ENCODE measurements at regions not wholly inside any gene's neighbourhood (a gene's known extent, or its start where the extent isn't known, plus 50 kb on each side); places are given as distances from the start of the nearest gene placed in this dataset.

DNA sequence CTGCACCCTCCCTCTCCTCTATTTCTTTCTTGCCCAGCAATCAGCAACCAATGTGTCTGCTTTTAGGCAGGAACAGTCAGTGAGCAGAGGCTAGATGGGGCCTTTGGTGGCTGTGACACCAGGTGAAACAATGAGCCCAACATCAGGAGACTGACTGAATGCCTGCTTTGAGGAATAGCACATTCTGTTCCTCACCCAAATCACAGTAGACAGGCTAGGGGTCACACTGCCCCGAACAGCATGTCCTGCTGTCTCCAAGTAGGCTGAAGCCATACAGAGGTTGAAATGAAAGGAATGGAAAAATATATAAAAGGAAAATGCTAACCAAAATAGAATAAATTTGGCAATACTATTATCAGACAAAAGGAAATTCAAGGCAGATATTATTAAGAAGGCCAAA lies 122.5 kb upstream of the GDNF start:
- TF ChIP-seq, protein P1, sequence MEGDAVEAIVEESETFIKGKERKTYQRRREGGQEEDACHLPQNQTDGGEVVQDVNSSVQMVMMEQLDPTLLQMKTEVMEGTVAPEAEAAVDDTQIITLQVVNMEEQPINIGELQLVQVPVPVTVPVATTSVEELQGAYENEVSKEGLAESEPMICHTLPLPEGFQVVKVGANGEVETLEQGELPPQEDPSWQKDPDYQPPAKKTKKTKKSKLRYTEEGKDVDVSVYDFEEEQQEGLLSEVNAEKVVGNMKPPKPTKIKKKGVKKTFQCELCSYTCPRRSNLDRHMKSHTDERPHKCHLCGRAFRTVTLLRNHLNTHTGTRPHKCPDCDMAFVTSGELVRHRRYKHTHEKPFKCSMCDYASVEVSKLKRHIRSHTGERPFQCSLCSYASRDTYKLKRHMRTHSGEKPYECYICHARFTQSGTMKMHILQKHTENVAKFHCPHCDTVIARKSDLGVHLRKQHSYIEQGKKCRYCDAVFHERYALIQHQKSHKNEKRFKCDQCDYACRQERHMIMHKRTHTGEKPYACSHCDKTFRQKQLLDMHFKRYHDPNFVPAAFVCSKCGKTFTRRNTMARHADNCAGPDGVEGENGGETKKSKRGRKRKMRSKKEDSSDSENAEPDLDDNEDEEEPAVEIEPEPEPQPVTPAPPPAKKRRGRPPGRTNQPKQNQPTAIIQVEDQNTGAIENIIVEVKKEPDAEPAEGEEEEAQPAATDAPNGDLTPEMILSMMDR (IDR thresholded peaks at IDR 0.05; ENCODE audit: control extremely low read depth, extremely low read depth) = no peak
- 80 to 91% methylated on average over 1 of the region's 1 CpG for WGBS, 2 donors
- Histone ChIP-seq H3K27ac (ENCODE audit: low read depth in 1 of 2, low read length in 1 of 2) (no peak overlapping the region), H3K27me3 (ENCODE audit: control insufficient read depth in 3 of 3, insufficient read depth in 3 of 3, low read length in 2 of 3) (no peaks in the 10 kb centered on the region), H3K9ac (ENCODE audit: insufficient read depth in 1 of 2, low read length in 2 of 2) (no peak overlapping the region), H3K9me3 (ENCODE audit: control insufficient read depth in 4 of 4, insufficient read depth in 3 of 4, low read length in 3 of 4) (peaks cover 0 to 8% (median 2%) of the 10 kb centered on the region in 4 donors), H3K4me1 (ENCODE audit: control insufficient read depth in 5 of 5, insufficient read depth in 5 of 5, low read length in 5 of 5) (no peaks in the 10 kb centered on the region), H3K36me3 (ENCODE audit: control insufficient read depth in 4 of 4, insufficient read depth in 4 of 4, low read length in 4 of 4) (no peaks in the 10 kb centered on the region), H3K4me3 (no peak overlapping the region)
- DNase-seq = no peak
- no peak for ATAC-seq (ENCODE audit: insufficient read depth, low FRiP score)

GRCh38 chr5:37957218-37957617 lies 117.4 kb upstream of the GDNF start:
- H3K27ac ChIP-seq (ENCODE audit: low read depth in 1 of 2, low read length in 1 of 2) = no peak overlapping the region
- ATAC-seq (ENCODE audit: insufficient read depth, low FRiP score) (no peak), DNase-seq (no peak)
- H3K9me3 ChIP-seq (ENCODE audit: control insufficient read depth in 4 of 4, insufficient read depth in 3 of 4, low read length in 3 of 4) = peaks cover 0 to 5% (median 2%) of the 10 kb centered on the region in 4 donors
- H3K4me3 ChIP-seq = no peak overlapping the region
- no peaks in the 10 kb centered on the region for H3K27me3 ChIP-seq (ENCODE audit: control insufficient read depth in 3 of 3, insufficient read depth in 3 of 3, low read length in 2 of 3)
- 57 to 74% methylated on average over 1 of the region's 1 CpG for whole genome bisulfite sequencing, 2 donors
- no peak overlapping the region for H3K9ac ChIP-seq (ENCODE audit: insufficient read depth in 1 of 2, low read length in 2 of 2)
- H3K4me1 ChIP-seq (ENCODE audit: control insufficient read depth in 5 of 5, insufficient read depth in 5 of 5, low read length in 5 of 5) = no peaks in the 10 kb centered on the region
- TF ChIP-seq, protein P1 (IDR thresholded peaks at IDR 0.05; ENCODE audit: control extremely low read depth, extremely low read depth) = no peak
- no peaks in the 10 kb centered on the region for H3K36me3 ChIP-seq (ENCODE audit: control insufficient read depth in 4 of 4, insufficient read depth in 4 of 4, low read length in 4 of 4)

DNA sequence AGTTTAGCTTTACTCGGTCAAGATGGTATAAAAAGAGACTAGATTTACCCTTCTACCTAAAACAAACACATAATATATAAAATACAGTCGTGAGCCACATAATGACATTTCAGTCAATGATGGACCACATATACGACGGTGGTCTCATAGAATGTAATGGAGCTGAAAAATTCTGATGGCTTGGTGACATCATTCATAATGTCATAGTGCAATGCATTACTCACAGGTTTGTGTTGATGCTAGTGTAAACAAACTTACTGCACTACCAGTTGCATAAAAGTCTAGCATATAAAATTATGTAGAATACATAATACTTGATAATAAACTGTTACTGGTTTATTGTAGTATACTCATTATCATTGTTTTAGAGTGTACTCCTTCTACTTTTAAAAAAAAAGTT lies 115.9 kb upstream of the GDNF start:
- WGBS, 2 donors = 82 to 88% methylated on average over 4 of the region's 4 CpGs
- Histone ChIP-seq H3K36me3 (ENCODE audit: control insufficient read depth in 4 of 4, insufficient read depth in 4 of 4, low read length in 4 of 4) (no peaks in the 10 kb centered on the region), H3K27me3 (ENCODE audit: control insufficient read depth in 3 of 3, insufficient read depth in 3 of 3, low read length in 2 of 3) (no peaks in the 10 kb centered on the region), H3K4me1 (ENCODE audit: control insufficient read depth in 5 of 5, insufficient read depth in 5 of 5, low read length in 5 of 5) (no peaks in the 10 kb centered on the region), H3K9ac (ENCODE audit: insufficient read depth in 1 of 2, low read length in 2 of 2) (no peak overlapping the region), H3K9me3 (ENCODE audit: control insufficient read depth in 4 of 4, insufficient read depth in 3 of 4, low read length in 3 of 4) (peaks cover 0 to 5% (median 2%) of the 10 kb centered on the region in 4 donors), H3K4me3 (no peak overlapping the region), H3K27ac (ENCODE audit: low read depth in 1 of 2, low read length in 1 of 2) (no peak overlapping the region)
- TF ChIP-seq, protein P1 (IDR thresholded peaks at IDR 0.05; ENCODE audit: control extremely low read depth, extremely low read depth) = no peak
- ATAC-seq (ENCODE audit: insufficient read depth, low FRiP score) (no peak), DNase-seq (no peak)

DNA sequence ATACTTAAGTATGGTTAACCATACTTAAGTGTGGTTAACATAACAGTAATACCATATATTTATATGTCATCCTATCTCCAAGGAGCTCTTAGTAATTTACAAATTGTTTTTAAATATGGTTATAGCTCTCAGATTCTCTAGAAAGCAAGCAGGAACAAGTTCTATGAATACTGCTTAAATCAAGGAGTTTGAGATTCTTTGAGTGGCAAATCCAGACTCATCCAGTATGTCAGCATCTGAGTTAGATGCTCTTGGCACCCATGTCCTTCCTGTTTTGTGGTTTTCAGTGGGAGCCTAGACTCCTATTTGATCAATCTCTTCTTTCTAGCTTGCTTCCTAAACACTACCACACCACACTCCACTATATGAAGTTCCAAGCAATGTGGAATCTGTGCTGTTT lies 114.7 kb upstream of the GDNF start:
- Histone ChIP-seq H3K4me3 (no peak overlapping the region), H3K4me1 (ENCODE audit: control insufficient read depth in 5 of 5, insufficient read depth in 5 of 5, low read length in 5 of 5) (no peaks in the 10 kb centered on the region), H3K27me3 (ENCODE audit: control insufficient read depth in 3 of 3, insufficient read depth in 3 of 3, low read length in 2 of 3) (no peaks in the 10 kb centered on the region), H3K36me3 (ENCODE audit: control insufficient read depth in 4 of 4, insufficient read depth in 4 of 4, low read length in 4 of 4) (no peaks in the 10 kb centered on the region), H3K9me3 (ENCODE audit: control insufficient read depth in 4 of 4, insufficient read depth in 3 of 4, low read length in 3 of 4) (peaks cover 0 to 5% (median 2%) of the 10 kb centered on the region in 4 donors), H3K27ac (ENCODE audit: low read depth in 1 of 2, low read length in 1 of 2) (no peak overlapping the region), H3K9ac (ENCODE audit: insufficient read depth in 1 of 2, low read length in 2 of 2) (no peak overlapping the region)
- TF ChIP-seq, protein P1 (IDR thresholded peaks at IDR 0.05; ENCODE audit: control extremely low read depth, extremely low read depth) = no peak
- DNase-seq (no peak), ATAC-seq (ENCODE audit: insufficient read depth, low FRiP score) (no peak)
